Gastroesophageal sphincter (tissue), 4 donors: ENCODE measurements at regions not wholly inside any gene's neighbourhood (a gene's known extent, or its start where the extent isn't known, plus 50 kb on each side); places are given as distances from the start of the nearest gene placed in this dataset.
"Not testable (repeated sequence)": the region's sequence is repeated elsewhere in the genome, so short reads cannot be mapped to it uniquely, and the experiment has no call there.

Experiments used
- ATAC-seq: fragments of 150-250 bp; one replicate; pipeline ENCODE4 v1.9.1; 2016; ENCODE audit warnings: mild to moderate bottlenecking, moderate library complexity
- H3K27ac ChIP-seq, 4 donors: fragments of 200-600 bp; sonication (generic) in 3 of 4; 1 replicate in 3 of 4; 2 replicates in 1 of 4; pipeline ENCODE4 v1.5.1; 2016 to 2019
- H3K27me3 ChIP-seq: fragments of 200-600 bp; sonication (generic); one replicate; pipeline ENCODE4 v1.5.1; 2019
- H3K36me3 ChIP-seq, 2 donors: fragments of 200-600 bp; sonication (generic); one replicate each; pipeline ENCODE4 v1.5.1; 2019; ENCODE audit warnings: control low read depth in 1 of 2
- H3K4me1 ChIP-seq, 3 donors: fragments of 200-600 bp; sonication (generic); 1 replicate in 2 of 3; 2 replicates in 1 of 3; pipeline ENCODE4 v1.5.1; 2016 to 2019; ENCODE audit warnings: control low read depth in 2 of 3
- H3K4me3 ChIP-seq, 2 donors: fragments of 200-600 bp; sonication (generic); one replicate each; pipeline ENCODE4 v1.5.1; 2019; ENCODE audit warnings: mild to moderate bottlenecking in 1 of 2, moderate library complexity in 1 of 2
- H3K9me3 ChIP-seq, 3 donors: fragments of 200-600 bp; sonication (generic); one replicate each; pipeline ENCODE4 v1.5.1; 2017 to 2019; ENCODE audit warnings: control low read depth in 2 of 3
- CTCF ChIP-seq, 4 experiments: fragments of 200-600 bp in 2 of 4; fragments of 450-650 bp in 2 of 4; sonication (generic) in 1 of 4; IDR thresholded peaks; one replicate each; pipeline ENCODE4 v1.5.1; 2017 to 2019; ENCODE audit warnings: antibody characterized with exemption in 4 of 4, mild to moderate bottlenecking in 2 of 4, moderate library complexity in 2 of 4
- EP300 ChIP-seq: sonication (generic); formaldehyde crosslinking; IDR thresholded peaks from one replicate; pipeline ENCODE4 v1.6.1; 2017; ENCODE audit warnings: antibody characterized with exemption, mild to moderate bottlenecking
- POLR2A ChIP-seq, 2 donors: fragments of 450-650 bp; IDR thresholded peaks; one replicate each; pipeline ENCODE4 v1.6.1; 2017; ENCODE audit warnings: antibody characterized with exemption in 2 of 2, mild to moderate bottlenecking in 2 of 2, moderate library complexity in 1 of 2
- POLR2AphosphoS5 ChIP-seq: sonication (generic); formaldehyde crosslinking; IDR thresholded peaks from one replicate; pipeline ENCODE4 v1.6.1; 2017; ENCODE audit warnings: antibody characterized with exemption
- WGBS, 2 donors: methylation state at CpG; one replicate each; pipeline ENCODE4 v1.1.5; 2018; ENCODE audit warnings: low coverage in 1 of 2; 5-methylcytosine and 5-hydroxymethylcytosine counted together

- no peaks in the 10 kb centered on the region for H3K36me3 ChIP-seq
- peak; percentile 50 for ATAC-seq
- no peak overlapping the region for H3K27ac ChIP-seq
- H3K4me1 ChIP-seq, result no peaks in the 10 kb centered on the region
- H3K9me3 ChIP-seq, result no peaks in the 10 kb centered on the region
- TF ChIP-seq POLR2A (IDR thresholded peaks at IDR 0.05) (no peak), EP300 (no peak), CTCF (IDR thresholded peaks at IDR 0.05) (no peak), POLR2AphosphoS5 (no peak)
- 80% methylated on average over 1 of the region's 1 CpG; no CpG with 5 or more reads in 1 of the 2 donors for WGBS, 2 donors
- H3K4me3 ChIP-seq, result no peak overlapping the region
- H3K27me3 ChIP-seq, result no peaks in the 10 kb centered on the region
Observed at GRCh38 chrX:78822157-78822690, 74.7 kb downstream of the LPAR4 start.

GRCh38 chrX:78831523-78831922, 84.0 kb downstream of the LPAR4 start:
- no peak for ATAC-seq
- Histone ChIP-seq H3K36me3 (no peaks in the 10 kb centered on the region), H3K27me3 (no peaks in the 10 kb centered on the region), H3K27ac (no peak overlapping the region), H3K4me3 (no peak overlapping the region), H3K4me1 (no peaks in the 10 kb centered on the region), H3K9me3 (no peaks in the 10 kb centered on the region)
- TF ChIP-seq POLR2AphosphoS5 (no peak), POLR2A (IDR thresholded peaks at IDR 0.05) (no peak), CTCF (IDR thresholded peaks at IDR 0.05) (no peak), EP300 (no peak)
- 48 to 55% methylated on average over 2 to 3 of the region's 3 CpGs for WGBS, 2 donors

GRCh38 chrX:78838709-78839108, 91.2 kb downstream of the LPAR4 start:
- TF ChIP-seq CTCF (IDR thresholded peaks at IDR 0.05) (no peak), POLR2A (IDR thresholded peaks at IDR 0.05) (no peak), EP300 (no peak), POLR2AphosphoS5 (no peak)
- H3K4me3 ChIP-seq, result no peak overlapping the region
- no peaks in the 10 kb centered on the region for H3K4me1 ChIP-seq
- no peak overlapping the region for H3K27ac ChIP-seq
- ATAC-seq, result no peak
- no peaks in the 10 kb centered on the region for H3K27me3 ChIP-seq
- no peaks in the 10 kb centered on the region for H3K9me3 ChIP-seq
- no peaks in the 10 kb centered on the region for H3K36me3 ChIP-seq

- Histone ChIP-seq H3K9me3 (no peaks in the 10 kb centered on the region), H3K27ac (no peak overlapping the region), H3K4me3 (no peak overlapping the region), H3K4me1 (no peaks in the 10 kb centered on the region), H3K27me3 (no peaks in the 10 kb centered on the region), H3K36me3 (no peaks in the 10 kb centered on the region)
- WGBS, 2 donors, result 63% methylated on average over 2 of the region's 2 CpGs; no CpG with 5 or more reads in 1 of the 2 donors
- no peak for ATAC-seq
- TF ChIP-seq EP300 (no peak), CTCF (IDR thresholded peaks at IDR 0.05) (no peak), POLR2AphosphoS5 (no peak), POLR2A (IDR thresholded peaks at IDR 0.05) (no peak)
Observed at GRCh38 chrX:78839711-78840110, 92.2 kb downstream of the LPAR4 start.

GRCh38 chrX:78844218-78844617, 96.7 kb downstream of the LPAR4 start:
- not testable (repeated sequence) for H3K4me1 ChIP-seq, H3K9me3 ChIP-seq, H3K27ac ChIP-seq, ATAC-seq, H3K27me3 ChIP-seq, H3K36me3 ChIP-seq, H3K4me3 ChIP-seq
- 100% methylated on average over 1 to 3 of the region's 6 CpGs for WGBS, 2 donors

GRCh38 chrX:78881248-78881647, 63.9 kb upstream of the P2RY10 start:
- not testable (repeated sequence) for H3K36me3 ChIP-seq, H3K4me1 ChIP-seq, H3K4me3 ChIP-seq, ATAC-seq, H3K27me3 ChIP-seq, H3K9me3 ChIP-seq, H3K27ac ChIP-seq
- WGBS, 2 donors, result 56 to 65% methylated on average over 3 of the region's 3 CpGs
